Fibroblast of skin of left biceps (primary cell): ENCODE measurements at regions not wholly inside any gene's neighbourhood (a gene's known extent, or its start where the extent isn't known, plus 50 kb on each side); places are given as distances from the start of the nearest gene placed in this dataset.
"Not testable (repeated sequence)": the region's sequence is repeated elsewhere in the genome, so short reads cannot be mapped to it uniquely, and the experiment has no call there.

Experiments used
- DNase-seq, 2 experiments: peaks; one replicate each; pipeline ENCODE4 v3.0.0-alpha.2; 2013; ENCODE audit warnings: low read depth in 2 of 2

DNA sequence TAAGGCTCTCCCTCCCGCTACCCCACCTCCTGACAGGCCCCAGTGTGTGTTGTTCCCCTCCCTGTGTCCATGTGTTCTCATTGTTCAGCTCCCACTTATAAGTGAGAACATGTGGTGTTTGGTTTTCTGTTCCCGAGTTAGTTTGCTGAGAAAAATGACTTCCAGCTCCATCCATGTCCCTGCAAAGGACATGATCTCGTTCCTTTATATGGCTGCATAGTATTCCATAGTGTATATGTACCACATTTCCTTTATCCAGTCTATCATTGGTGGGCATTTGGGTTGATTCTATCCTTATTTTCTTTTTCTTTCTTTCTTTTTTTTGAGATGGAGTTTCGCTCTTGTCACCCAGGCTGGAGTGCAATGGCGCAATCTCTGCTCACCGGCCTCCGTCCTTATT lies 57.8 kb upstream of the RASSF3 start:
- DNase-seq: not testable (repeated sequence)

DNA sequence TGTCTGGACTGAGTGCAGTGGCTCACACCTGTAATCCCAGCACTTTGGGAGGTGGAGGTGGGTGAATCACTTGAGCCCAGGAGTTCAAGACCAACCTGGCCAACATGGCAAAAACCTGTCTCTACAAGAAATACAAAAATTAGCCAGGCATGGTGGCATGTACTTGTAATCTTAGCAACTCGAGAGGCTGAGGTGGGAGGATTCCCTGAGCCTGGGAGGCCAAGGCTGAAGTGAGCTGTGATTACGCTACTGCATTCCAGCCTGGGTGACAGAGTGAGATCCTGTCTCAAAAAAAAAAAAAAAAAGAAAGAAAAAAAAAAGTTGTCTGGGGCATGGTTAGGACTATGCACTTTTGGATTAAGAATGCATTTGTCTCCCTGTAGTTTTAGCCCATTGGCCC lies 56.6 kb upstream of the RASSF3 start:
- not testable (repeated sequence) for DNase-seq

DNA sequence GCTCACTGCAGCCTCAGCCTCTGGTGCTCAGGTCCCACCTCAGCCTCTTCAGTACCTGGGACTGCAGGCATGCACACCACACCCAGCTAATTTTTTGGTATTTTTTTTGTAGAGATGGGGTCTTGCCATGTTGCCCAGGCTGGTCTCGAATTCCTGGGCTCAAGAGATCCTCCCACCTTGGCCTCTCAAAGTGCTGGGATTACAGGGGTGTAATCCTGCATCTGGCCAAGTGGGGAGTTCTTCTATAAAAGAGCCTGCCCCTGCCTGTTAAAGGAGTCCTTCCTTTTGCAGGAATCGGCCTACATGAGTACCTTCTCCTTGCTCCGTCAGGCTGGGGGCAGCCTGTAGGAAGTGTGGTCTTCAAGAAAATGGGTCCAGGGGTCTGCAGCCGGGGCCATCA lies 54.1 kb upstream of the RASSF3 start:
- no peak for DNase-seq

DNA sequence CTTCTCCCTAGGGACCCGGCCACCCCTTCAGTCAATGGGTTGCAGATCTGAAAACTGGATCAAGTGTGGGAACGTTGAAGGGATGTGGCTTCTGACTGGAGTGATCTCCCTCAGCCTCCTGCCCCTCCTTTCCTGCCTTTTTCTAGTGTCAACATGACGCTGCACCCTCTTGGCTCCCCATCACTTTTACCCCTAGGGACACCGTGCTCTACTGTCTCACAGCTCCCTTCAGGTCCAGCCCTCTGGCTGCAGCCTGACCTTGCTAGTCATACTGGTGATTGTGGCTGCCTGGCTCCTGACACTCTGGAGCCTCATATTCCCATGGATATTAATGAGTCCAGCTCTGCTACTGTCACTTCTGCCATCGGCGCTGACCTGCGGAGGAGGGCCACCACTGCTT lies 51.5 kb upstream of the RASSF3 start:
- no peak for DNase-seq

DNA sequence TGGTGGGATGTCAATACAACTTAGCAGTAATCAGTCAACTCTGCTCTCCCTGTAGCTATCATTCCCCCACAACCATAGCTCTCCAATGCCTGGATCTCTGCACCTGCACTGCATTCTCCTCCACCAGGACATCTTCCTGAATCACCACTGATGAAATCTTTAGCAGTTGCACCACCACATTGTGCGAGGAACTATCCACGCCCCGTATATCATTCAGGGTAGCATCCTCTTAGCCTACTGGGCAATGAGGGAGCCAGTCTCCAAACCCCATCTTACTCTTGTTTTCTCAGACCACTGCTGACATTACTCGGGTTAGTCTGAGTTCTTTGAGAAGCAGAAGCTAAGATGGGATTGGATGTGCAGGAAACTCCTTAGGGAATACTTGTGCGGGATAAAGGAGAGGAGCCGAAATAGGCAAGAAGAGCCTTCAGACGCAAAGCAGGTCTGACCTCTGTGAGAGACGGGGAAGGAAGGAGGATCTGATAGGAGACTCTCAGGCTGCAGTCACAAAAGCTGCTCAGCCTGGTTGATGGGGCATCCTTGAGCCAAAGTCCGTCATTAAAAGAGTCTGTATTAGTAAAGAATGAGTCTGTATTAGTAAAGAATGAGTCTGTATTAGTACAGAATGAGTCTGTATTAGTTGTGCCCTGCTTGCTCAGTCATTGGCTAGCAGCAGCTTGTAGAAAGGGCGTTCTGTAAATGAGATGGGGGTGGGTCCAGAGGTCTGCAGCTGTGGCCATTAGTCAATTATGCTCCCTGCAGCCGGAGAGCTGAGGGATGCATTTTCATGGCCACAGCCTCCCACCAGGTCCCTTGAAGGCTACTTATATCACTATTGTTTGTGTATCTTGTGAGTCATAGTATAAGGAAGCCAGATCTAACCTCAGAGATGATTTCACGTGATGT lies 49.6 kb upstream of the RASSF3 start:
- peak; percentile 58 to 63 for DNase-seq
